Stimulated activated CD4-positive, alpha-beta T cell treated with anti-CD3 and anti-CD28 coated beads, Interleukin-1b, Interleukin-23, amount 100 ng/mL, for 4 hours (primary cell): ENCODE measurements at regions not wholly inside any gene's neighbourhood (a gene's known extent, or its start where the extent isn't known, plus 50 kb on each side); places are given as distances from the start of the nearest gene placed in this dataset.

Source experiments
- DNase-seq, 2 donors: peaks; one replicate each; pipeline ENCODE4 v3.0.0-alpha.2; 2020; ENCODE audit warnings: low read depth in 2 of 2

GRCh38 chr13:103351035-103351828 is 285.0 kb upstream of the SLC10A2 start:
- DNase-seq = no peak

- DNase-seq = no peak
Observed at GRCh38 chr13:103350147-103350546, 283.9 kb upstream of the SLC10A2 start.

GRCh38 chr13:103349211-103349980 is 283.2 kb upstream of the SLC10A2 start:
- no peak for DNase-seq

DNA sequence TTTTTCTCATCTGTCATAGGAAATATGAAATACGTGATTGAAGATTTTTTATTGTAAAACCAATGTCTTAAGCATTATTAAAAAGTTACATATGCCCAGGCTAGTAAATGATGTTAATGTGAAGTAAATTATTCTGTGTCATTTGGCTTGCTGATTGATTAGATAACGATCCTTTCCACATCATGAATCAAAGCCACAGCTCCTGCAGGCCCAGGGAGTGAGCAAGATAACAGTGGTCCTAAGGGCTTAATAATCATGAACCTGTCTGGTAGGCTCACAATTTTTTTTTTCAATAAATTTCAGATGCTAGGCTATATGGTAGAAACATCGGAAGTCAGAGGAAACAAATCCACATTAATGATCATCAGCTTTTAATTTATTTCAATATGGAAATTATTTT is 269.0 kb upstream of the SLC10A2 start:
- no peak for DNase-seq

DNA sequence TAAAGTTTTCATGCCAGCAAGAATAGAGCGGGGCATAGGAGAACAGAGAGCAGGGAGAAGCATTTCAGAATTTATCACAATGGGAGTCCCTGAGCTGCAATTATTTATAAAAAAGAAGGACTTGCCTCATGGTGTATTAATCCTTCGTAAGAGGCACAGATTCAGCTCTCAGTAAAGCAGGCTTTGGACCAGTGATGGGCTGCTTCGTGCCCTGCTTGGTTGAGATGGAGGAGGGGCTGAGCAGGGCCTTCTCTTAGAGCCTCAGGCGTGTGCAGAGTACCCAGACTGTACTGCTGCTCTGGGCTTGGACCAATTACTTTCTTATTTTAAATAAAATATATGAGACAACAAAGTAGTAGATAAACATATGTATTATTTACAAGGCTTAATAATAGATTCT is 265.7 kb upstream of the SLC10A2 start:
- DNase-seq = no peak

DNA sequence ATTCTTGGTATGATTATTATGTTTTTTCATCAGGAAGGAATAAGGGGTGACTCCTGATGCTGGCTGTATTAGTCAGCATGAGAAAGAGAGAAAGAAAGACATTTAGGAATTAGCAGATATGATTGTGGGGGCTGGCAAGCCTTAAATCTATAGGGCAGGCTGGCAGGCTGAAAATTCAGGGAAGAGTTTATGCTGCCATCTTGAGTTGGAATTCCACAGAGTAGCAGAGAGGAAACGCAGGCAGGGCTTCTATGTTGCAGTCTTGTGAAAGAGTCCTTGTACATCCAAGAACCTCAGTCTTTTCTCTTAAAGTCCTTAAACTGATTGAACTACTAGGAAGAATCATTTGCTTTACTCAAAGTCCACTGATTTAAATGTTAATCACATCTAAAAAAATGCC is 262.7 kb upstream of the SLC10A2 start:
- no peak for DNase-seq

DNA sequence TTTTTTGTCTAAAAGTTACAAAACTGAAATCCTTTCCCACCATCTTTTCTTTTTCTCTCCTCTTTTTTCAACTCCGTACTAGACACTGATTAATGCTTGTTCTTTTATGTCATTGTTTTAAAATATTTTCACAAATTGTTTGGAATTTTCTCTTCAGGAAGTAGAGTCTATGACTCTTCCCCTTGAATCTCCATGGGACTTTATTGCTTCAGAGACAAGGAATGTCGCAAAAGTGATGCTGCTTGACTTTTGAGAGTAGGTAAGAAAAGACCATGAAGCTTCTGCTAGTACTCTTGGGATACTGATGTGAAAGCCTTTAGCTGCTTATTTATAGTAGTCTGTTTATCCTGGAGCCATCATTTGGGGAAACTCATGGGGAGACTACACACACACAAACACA is 260.1 kb upstream of the SLC10A2 start:
- DNase-seq = no peak

DNA sequence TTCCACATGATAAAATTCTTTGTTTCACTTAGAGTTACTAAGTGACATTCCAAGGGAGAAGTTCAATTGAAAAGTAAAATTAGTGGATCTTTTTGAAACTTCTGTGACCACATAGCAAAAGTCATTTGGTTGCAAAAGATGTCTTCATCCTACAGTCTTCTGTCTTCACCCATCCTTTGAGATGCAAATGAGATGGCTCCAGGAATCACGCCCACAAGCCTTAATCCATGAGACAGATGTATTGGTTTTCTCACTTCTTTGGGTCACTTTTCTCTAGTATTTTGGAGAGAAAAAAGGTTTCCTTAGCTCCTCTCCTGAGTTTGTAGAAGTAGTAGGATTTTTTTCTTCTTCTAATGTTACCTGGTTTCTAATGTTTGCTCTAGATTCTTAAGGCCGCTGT is 259.5 kb upstream of the SLC10A2 start:
- no peak for DNase-seq

DNA sequence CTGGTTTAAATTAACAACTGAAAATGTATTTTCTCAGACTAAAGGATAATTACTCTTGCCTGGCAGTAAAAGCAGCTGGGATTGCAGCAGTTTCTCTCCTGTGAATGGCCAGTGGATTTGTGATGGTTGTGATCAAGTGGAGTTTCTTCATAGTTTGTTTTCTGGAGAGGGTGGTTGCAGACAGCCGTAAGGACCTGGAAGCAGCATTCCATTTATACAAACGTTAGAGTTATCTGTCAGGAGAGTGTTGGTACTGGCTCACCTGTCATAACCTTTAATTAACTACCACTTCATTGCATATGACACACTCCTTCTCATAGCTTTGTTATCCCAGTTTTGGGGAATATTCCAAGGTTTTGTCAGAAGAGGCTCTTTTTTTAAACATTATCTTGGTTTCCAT is 258.4 kb upstream of the SLC10A2 start:
- DNase-seq = no peak

DNA sequence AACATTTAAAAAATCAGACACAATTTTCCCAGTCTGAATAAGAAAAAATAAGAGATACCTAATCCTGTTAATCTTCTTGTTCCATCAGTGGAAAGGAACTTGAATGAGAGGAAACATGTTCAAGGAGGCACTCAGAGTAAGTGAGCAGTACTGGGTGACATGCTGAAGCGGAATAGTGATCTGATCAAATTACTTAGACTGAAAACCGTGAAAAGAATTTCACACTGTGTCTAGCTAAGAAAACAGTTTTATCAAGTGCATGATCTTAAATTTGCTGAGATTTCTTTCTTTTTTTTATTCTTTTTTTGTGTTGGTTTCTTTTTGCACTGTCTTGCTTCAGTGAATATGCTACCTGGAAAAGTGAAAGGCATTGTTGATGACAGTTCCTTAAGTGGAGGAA is 249.5 kb upstream of the SLC10A2 start:
- no peak for DNase-seq

DNA sequence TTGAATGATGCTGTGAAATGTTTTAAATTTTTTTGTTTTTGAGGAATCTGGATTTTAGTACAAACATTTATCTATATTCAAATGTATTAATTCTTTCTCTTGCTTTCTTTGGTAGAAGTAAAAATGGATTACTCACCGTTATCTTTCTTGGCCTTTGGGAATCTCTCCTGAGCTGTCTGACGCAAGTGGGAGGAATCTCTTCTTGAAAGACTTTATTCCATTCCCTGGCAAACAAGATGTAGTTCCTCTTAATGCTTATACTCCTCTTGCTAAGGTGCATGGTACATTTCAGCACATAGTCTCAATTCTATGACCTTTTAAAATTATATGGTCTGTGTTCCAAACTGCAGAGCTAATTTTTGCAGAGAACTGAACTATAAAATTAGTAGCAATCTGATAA is 246.2 kb upstream of the SLC10A2 start:
- DNase-seq = no peak

GRCh38 chr13:103308667-103309066 is 242.4 kb upstream of the SLC10A2 start:
- DNase-seq = no peak

- no peak for DNase-seq
Observed at GRCh38 chr13:103306163-103306562, 239.9 kb upstream of the SLC10A2 start.

DNA sequence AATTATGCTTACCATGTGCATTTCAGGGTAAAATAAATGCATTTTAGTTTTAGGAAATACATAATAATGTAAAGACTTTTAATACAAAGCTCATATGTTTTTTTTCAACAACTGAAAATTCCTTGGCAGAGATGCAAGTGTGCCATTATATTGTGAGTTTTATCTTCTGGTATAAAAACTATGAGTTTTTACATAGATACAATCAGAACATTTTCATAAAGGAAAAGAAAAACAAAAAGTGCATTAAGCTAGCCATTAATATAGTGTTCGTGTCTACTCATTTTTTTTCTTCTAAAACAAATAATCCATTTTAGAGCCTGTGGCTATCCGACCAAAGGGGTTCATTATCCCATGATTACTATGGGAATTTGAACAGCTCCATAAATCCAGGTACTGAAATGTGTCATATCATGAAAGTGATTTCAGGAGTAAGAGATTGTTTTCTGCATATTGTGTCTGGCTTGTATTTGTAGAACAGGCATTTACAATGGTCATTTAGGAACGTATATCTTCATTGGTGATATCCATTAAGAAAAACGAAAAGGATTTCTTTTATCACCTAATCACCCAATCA is 236.9 kb upstream of the SLC10A2 start:
- DNase-seq = no peak

DNA sequence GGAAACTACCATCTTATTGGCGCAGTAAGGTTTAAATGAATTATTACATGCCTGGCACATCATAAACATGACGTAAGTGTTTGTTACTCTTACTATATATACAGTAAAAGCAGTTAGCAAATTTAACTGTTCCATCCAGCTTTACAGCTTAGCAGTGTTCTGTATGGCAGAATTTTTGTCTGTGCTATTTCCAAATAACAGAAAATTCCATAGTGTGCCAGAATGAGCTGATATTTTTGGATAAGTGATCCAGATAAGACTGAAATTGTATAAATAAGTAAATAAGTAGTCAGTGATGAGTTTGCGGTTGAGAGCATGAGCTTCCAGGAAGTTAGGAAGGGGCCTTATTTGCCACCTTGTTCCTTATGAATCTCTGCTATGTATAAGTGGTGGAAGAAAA is 236.5 kb upstream of the SLC10A2 start:
- no peak for DNase-seq

DNA sequence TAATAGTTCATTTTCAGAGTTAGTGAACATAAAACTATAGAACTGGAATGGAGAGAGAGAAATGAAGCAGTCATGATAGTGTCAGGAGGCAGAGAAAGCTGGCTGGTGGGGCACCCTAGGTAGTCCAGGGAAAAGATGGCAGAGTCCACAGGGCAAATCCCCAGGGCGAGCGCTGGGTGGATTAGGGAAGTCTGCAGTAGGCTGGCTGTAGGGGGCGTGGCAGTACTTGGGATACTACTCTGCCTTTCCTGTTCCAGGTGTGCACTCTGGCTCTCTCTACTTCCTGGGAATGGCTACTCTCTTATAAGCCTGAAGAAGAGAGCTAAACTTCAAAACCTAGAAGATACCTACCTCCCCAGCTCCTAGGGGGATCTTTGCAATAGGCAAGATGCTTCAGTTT is 232.9 kb upstream of the SLC10A2 start:
- DNase-seq = no peak

DNA sequence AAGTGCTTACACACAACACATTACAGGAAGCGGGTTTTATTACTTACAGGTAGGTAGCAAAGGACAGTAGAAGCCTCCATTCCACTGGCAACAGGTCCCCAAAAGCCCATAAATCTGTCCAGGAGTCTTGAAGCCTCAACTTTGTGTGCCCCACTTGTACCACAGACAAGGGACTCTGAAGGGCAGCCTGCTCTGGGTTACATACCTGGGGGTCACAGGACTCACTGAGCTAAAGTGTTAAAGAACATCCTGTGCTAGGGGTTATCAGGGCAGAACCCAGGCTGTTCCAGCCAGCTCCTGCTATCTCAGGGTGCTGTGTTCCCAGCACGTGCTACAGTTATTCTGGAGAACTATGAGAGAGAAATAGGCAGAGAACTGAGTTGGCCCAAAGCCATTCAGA is 230.9 kb upstream of the SLC10A2 start:
- no peak for DNase-seq

DNA sequence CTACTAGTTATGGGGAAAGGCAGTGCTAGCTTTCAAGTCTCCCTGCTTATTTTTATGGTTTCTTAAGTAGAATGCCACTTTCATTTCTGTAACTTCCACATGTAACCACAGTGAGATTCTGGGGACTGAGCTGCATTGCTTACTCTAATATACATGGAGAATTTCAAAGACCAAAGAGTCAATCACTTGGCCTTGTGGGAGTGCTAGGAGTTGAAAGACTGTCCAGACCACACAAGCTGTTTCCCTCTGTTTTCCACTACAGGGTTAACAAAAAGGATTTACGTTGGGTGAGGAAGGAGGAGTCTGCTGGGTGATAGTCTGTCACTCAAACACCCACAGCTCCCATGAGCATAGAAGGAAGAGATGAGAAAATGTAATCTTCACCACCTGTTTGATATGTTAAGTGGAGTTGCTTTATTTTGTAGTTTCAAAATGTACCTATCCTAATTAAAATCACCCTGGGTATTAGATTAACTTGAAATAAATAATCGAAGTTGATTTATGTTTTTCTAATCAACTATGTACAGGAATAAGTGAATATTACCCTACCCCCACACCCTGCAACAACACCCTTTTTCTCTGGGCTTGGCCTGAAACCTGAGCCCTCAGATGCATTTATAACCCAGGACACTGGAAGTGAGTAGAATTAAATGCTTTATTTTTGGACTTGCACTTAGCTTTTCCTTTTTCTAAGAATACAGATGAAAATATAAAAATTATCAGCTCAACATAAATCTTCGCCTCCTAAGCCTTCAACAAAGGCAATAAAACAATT is 225.8 kb upstream of the SLC10A2 start:
- DNase-seq = no peak

- DNase-seq = no peak
Observed at GRCh38 chr13:103291226-103291625, 225.0 kb upstream of the SLC10A2 start.

DNA sequence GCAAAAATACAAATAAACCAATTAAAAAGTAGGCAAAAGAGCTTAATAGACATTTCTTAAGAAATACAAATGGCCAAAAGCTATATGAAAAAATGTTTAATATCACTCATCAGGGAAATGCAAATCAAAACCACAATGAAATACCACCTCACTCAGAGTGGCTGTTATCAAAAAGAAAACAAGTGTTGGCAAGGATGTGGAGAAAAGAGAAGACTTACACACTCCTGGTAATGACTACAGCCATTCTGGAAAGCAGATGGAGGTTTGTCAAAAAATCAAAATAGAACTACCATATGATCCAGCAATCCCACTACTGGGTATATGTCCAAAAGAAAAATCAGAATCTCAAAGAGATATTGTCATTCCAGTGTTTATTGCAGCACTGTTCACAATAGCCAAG is 223.5 kb upstream of the SLC10A2 start:
- no peak for DNase-seq

- DNase-seq = no peak
Observed at GRCh38 chr13:103288114-103288513, 221.9 kb upstream of the SLC10A2 start.

GRCh38 chr13:103287659-103288058 is 221.4 kb upstream of the SLC10A2 start:
- DNase-seq = no peak
